A549 (cell line): ENCODE measurements at regions not wholly inside any gene's neighbourhood (a gene's known extent, or its start where the extent isn't known, plus 50 kb on each side); places are given as distances from the start of the nearest gene placed in this dataset.
A peak's percentile ranks its signal among the peaks of the same experiment; 100 is the strongest.

Experiments
- ATAC-seq, 2 experiments: fragments of 200-7000 bp in 1 of 2; fragments of >200 bp in 1 of 2; cut with Nextera tagmentation in 1 of 2; cut with Tn5 transposase in 1 of 2; 3 replicates each; pipeline versions ENCODE4 v1.8.0 to v1.9.1; 2018 to 2020; ENCODE audit warnings: mild to moderate bottlenecking in 1 of 2, moderate library complexity in 1 of 2
- CTCF ChIA-PET: fragments of 300-600 bp; sonication (Branson Sonifier 250); formaldehyde crosslinking; extraction: SDS; loops from one replicate; lab custom pipeline; 2021; ENCODE audit warnings: antibody characterized with exemption, inconsistent platforms; lab: Yijun Ruan, JAX
- POLR2A ChIA-PET: fragments of 350-600 bp; formaldehyde crosslinking; extraction: SDS; loops from one replicate; lab custom pipeline; 2021; ENCODE audit warnings: antibody characterized with exemption, inconsistent platforms; lab: Yijun Ruan, JAX
- DNase-seq, 2 experiments: peaks; one replicate each; pipeline versions ENCODE4 v3.0.0 to v3.0.0-alpha.2; 2011 to 2016; ENCODE audit warnings: low read depth in 1 of 2, low spot score in 1 of 2
- FAIRE-seq: peaks from 2 replicates; lab custom pipeline; 2011; peaks lifted over from hg19 to GRCh38; lab: Jason Lieb, UNC
- H3K27ac ChIP-seq, 2 experiments: fragments of >200 bp; sonication (Bioruptor Twin); formaldehyde crosslinking; 3 replicates each; pipeline ENCODE4 v1.5.1; 2016 to 2017
- H3K4me1 ChIP-seq: fragments of >200 bp; sonication (Bioruptor Twin); formaldehyde crosslinking; 3 replicates; pipeline ENCODE4 v1.6.1; 2016
- H3K4me2 ChIP-seq: fragments of >200 bp; sonication (Bioruptor Twin); formaldehyde crosslinking; 3 replicates; pipeline ENCODE4 v1.6.1; 2016
- H3K4me3 ChIP-seq: fragments of >200 bp; sonication (Bioruptor Twin); formaldehyde crosslinking; 3 replicates; pipeline ENCODE4 v1.5.1; 2016
- H3K9me3 ChIP-seq: fragments of >200 bp; sonication (Bioruptor Twin); formaldehyde crosslinking; 3 replicates; pipeline ENCODE4 v1.6.1; 2016
- CBX8 ChIP-seq: fragments of 200-600 bp; sonication (generic); IDR thresholded peaks from 2 replicates; pipeline ENCODE4 v1.6.1; 2016
- CEBPB ChIP-seq, 2 experiments: fragments of >200 bp in 1 of 2; sonication (Bioruptor Twin) in 1 of 2; formaldehyde crosslinking in 1 of 2; IDR thresholded peaks; 2 replicates each; pipeline ENCODE4 v1.6.1; 2012 to 2016
- FOSB ChIP-seq: fragments of 250-450 bp; sonication (Bioruptor Pico); IDR thresholded peaks from 2 replicates; pipeline ENCODE4 v1.5.0; 2020; ENCODE audit warnings: mild to moderate bottlenecking, moderate library complexity
- GATA3 ChIP-seq: IDR thresholded peaks from 2 replicates; pipeline ENCODE4 v1.6.1; 2012; ENCODE audit warnings: borderline replicate concordance
- HOXA7 ChIP-seq: fragments of 250-450 bp; sonication (Bioruptor Pico); IDR thresholded peaks from 2 replicates; pipeline ENCODE4 v1.5.0; 2020; ENCODE audit warnings: mild to moderate bottlenecking, moderate library complexity
- HOXB5 ChIP-seq: fragments of 250-450 bp; sonication (Bioruptor Pico); IDR thresholded peaks from 2 replicates; pipeline ENCODE4 v1.5.0; 2020; ENCODE audit warnings: mild to moderate bottlenecking, moderate library complexity
- JUN ChIP-seq, 2 experiments: fragments of >200 bp; sonication (Bioruptor Twin); formaldehyde crosslinking; IDR thresholded peaks; 2 replicates in 1 of 2; 3 replicates in 1 of 2; pipeline ENCODE4 v1.6.1; 2016 to 2017
- KDM5A ChIP-seq: fragments of 200-600 bp; sonication (generic); IDR thresholded peaks from 2 replicates; pipeline ENCODE4 v1.6.1; 2016; ENCODE audit warnings: antibody characterized with exemption, mild to moderate bottlenecking
- MAZ ChIP-seq: fragments of 150-350 bp; IDR thresholded peaks from 2 replicates; pipeline ENCODE4 v1.6.1; 2014; ENCODE audit warnings: antibody characterized with exemption, low read depth, low read length, borderline replicate concordance
- PHF8 ChIP-seq: fragments of 200-600 bp; sonication (generic); IDR thresholded peaks from 2 replicates; pipeline ENCODE4 v1.6.1; 2016; ENCODE audit warnings: low read depth, mild to moderate bottlenecking, antibody characterized with exemption, moderate library complexity, borderline replicate concordance
- RAD21 ChIP-seq, 2 experiments: fragments of >200 bp in 1 of 2; sonication (Bioruptor Twin) in 1 of 2; formaldehyde crosslinking in 1 of 2; IDR thresholded peaks in 1 of 2; conservative IDR thresholded peaks in 1 of 2; 2 replicates in 1 of 2; 3 replicates in 1 of 2; pipeline ENCODE4 v1.6.1; 2012 to 2018; ENCODE audit warnings: inconsistent platforms in 1 of 2
- RARB ChIP-seq: fragments of 250-450 bp; sonication (Bioruptor Pico); IDR thresholded peaks from 2 replicates; pipeline ENCODE4 v1.8.0; 2021; ENCODE audit warnings: mild to moderate bottlenecking, moderate library complexity
- SMC3 ChIP-seq: fragments of >200 bp; sonication (Bioruptor Twin); formaldehyde crosslinking; IDR thresholded peaks from 3 replicates; pipeline ENCODE4 v1.6.1; 2018; ENCODE audit warnings: inconsistent platforms
- ZNF302 ChIP-seq: fragments of 250-450 bp; sonication (Bioruptor Pico); IDR thresholded peaks from 2 replicates; pipeline ENCODE4 v1.9.0; 2021; ENCODE audit warnings: inconsistent platforms, mild to moderate bottlenecking, moderate library complexity
- ZSCAN20 ChIP-seq: fragments of 250-450 bp; sonication (Bioruptor Pico); IDR thresholded peaks from 2 replicates; pipeline ENCODE4 v1.8.0; 2022; ENCODE audit warnings: mild to moderate bottlenecking, moderate library complexity
- WGBS: methylation state at CpG from one replicate; pipeline ENCODE4 v1.1.6; 2017; ENCODE audit errors: missing lambda C conversion rate; 5-methylcytosine and 5-hydroxymethylcytosine counted together
- TF ChIP-seq, protein P1 (sequence below): fragments of 250-450 bp; sonication (Bioruptor Pico); IDR thresholded peaks from 2 replicates; pipeline ENCODE4 v1.5.0; 2020; ENCODE audit warnings: low read depth, mild to moderate bottlenecking, moderate library complexity
- TF ChIP-seq, protein P2 (sequence below): IDR thresholded peaks from 2 replicates; pipeline ENCODE4 v1.6.1; 2012; ENCODE audit warnings: low read depth, borderline replicate concordance
- TF ChIP-seq, protein P3 (sequence below): IDR thresholded peaks from 2 replicates; pipeline ENCODE4 v1.6.1; 2012
- TF ChIP-seq, protein P4 (sequence below): fragments of 250-450 bp; sonication (Bioruptor Pico); IDR thresholded peaks from 2 replicates; pipeline ENCODE4 v1.5.0; 2021; ENCODE audit warnings: mild to moderate bottlenecking, moderate library complexity, borderline replicate concordance
- TF ChIP-seq, protein P5 (sequence below): IDR thresholded peaks from 2 replicates; pipeline ENCODE4 v1.6.1; 2012
- TF ChIP-seq, protein P6 (sequence below): fragments of 450-650 bp; IDR thresholded peaks from 2 replicates; pipeline ENCODE4 v1.6.1; 2014; ENCODE audit warnings: antibody characterized with exemption
- TF ChIP-seq, protein P7 (sequence below): fragments of >200 bp; sonication (Bioruptor Twin); formaldehyde crosslinking; IDR thresholded peaks from 3 replicates; pipeline ENCODE4 v1.6.1; 2016

DNA sequence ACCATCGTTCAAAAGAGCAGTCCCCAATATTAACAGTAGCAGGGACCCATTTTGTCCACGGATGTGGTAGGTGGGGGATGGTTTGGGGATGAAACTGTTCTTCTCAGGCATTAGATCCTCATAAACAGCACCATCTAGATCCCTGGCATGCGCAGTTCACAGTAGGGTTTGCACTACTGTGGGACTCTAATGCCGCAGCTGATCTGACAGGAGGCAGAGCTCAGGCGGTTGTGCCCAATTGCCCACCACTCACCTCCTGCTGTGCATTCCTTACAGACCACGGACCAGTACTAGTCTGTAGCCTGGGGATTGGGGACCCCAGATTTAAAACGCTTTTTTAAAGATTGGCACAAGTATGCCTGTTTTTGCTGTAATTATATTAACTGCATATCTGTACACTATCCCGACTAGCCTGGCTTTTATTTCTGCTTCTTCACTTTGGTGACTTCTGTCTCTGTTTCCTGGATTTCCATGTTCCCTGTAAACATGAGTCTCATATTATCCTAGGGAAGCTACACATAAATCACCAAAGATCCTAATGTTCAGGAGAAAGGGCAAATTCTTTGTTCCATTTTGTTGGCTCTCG lies 163.3 kb upstream of the AKR1E2 start:
- TF ChIP-seq HOXA7: 0 out of 2 replicates have a peak, but pooled peaks have one; percentile 22
- TF ChIP-seq, protein P1, sequence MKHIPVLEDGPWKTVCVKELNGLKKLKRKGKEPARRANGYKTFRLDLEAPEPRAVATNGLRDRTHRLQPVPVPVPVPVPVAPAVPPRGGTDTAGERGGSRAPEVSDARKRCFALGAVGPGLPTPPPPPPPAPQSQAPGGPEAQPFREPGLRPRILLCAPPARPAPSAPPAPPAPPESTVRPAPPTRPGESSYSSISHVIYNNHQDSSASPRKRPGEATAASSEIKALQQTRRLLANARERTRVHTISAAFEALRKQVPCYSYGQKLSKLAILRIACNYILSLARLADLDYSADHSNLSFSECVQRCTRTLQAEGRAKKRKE (CRISPR knock-in tag): no peak
- TF ChIP-seq, protein P2, sequence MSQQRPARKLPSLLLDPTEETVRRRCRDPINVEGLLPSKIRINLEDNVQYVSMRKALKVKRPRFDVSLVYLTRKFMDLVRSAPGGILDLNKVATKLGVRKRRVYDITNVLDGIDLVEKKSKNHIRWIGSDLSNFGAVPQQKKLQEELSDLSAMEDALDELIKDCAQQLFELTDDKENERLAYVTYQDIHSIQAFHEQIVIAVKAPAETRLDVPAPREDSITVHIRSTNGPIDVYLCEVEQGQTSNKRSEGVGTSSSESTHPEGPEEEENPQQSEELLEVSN: 0 out of 2 replicates have a peak, but pooled peaks have one; percentile 20
- 0 out of 2 replicates have a peak, but pooled peaks have one; percentile 59 for TF ChIP-seq FOSB
- TF ChIP-seq MAZ: no peak
- TF ChIP-seq, all 56 proteins: peak for 3
- no peaks in the 10 kb centered on the region for H3K9me3 ChIP-seq
- CTCF ChIA-PET: interaction anchor here (0.8 to 1.9 kb wide), 4 partner anchors 10 to 1420 kb away, joined by 3 to 5 read pairs (median 4); no protein-coding TSS in a partner anchor
- peak overlapping the region; percentile 12 for H3K4me3 ChIP-seq
- 2% methylated on average over 9 of the region's 9 CpGs for WGBS
- no peak for FAIRE-seq
- POLR2A ChIA-PET: interaction anchor here (1.3 to 1.9 kb wide), 3 partner anchors 10 to 877 kb away, joined by 7 to 9 read pairs (median 8); partner anchors contain the start of gene KLF6
- H3K4me1 ChIP-seq: peaks cover 56% of the 10 kb centered on the region
- H3K27ac ChIP-seq: peak overlapping the region; percentile 92 to 93
- ATAC-seq: peak; percentile 71 to 81
- H3K4me2 ChIP-seq: peak overlapping the region; percentile 75
- peak; percentile 41 to 80 for DNase-seq

DNA sequence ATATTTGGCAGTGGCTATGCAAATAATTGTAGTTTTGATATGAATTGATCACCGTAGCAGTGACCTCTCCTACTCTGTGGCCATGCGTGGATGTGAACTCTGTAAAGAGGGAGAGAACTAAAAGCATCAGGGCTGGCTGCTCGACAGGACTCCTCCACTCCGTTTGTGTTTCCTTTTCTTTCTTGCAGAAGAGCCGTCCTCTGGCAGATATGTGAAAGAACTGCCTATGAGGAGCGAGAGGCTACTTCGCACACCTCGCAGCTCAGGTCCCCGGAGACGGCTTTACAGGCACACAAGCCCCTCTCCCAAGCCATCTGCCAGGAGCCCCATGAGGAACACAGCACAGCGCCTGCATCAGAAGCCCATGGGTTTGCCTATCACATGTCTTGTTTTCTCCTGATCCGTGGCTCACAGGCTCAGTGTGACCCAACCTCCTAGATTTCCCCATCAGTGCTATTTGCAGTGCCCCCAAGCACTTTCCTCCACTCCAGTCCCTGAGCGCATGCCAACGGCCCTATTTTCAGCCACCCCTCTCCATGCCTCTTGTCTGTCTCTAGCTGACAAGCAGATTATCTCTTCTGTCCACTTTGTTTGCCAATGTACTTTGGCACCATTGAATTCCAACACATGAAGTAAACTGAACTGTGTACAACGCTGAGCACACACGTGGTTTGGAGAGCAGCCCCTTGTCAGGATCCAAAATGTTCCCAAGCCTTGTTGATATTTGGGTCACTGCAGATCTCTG lies 164.3 kb upstream of the AKR1E2 start:
- TF ChIP-seq, protein P3, sequence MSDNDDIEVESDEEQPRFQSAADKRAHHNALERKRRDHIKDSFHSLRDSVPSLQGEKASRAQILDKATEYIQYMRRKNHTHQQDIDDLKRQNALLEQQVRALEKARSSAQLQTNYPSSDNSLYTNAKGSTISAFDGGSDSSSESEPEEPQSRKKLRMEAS: peak; percentile 32; the same call in 1 of the 2 replicates
- TF ChIP-seq, protein P2: no peak
- TF ChIP-seq, protein P4, sequence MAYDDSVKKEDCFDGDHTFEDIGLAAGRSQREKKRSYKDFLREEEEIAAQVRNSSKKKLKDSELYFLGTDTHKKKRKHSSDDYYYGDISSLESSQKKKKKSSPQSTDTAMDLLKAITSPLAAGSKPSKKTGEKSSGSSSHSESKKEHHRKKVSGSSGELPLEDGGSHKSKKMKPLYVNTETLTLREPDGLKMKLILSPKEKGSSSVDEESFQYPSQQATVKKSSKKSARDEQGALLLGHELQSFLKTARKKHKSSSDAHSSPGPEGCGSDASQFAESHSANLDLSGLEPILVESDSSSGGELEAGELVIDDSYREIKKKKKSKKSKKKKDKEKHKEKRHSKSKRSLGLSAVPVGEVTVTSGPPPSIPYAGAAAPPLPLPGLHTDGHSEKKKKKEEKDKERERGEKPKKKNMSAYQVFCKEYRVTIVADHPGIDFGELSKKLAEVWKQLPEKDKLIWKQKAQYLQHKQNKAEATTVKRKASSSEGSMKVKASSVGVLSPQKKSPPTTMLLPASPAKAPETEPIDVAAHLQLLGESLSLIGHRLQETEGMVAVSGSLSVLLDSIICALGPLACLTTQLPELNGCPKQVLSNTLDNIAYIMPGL: no peak
- TF ChIP-seq RAD21 (conservative IDR thresholded peaks at IDR 0.05 in 1 of 2, IDR thresholded peaks at IDR 0.05 in 1 of 2) (no peak), ZNF302 (CRISPR knock-in tag) (0 out of 2 replicates have a peak, but pooled peaks have one; percentile 59), PHF8 (no peak), HOXB5 (peak; percentile 19; the same call in 1 of the 2 replicates), SMC3 (no peak), CBX8 (no peak)
- ChIA-PET CTCF (interaction anchor here (1.6 to 2.3 kb wide), 2 partner anchors 105 to 109 kb away, joined by 6 read pairs; no protein-coding TSS in a partner anchor), POLR2A (no interaction called here)
- no peak for FAIRE-seq
- ATAC-seq: no peak
- Histone ChIP-seq H3K4me1 (peaks cover 66% of the 10 kb centered on the region), H3K27ac (peak overlapping the region; percentile 92 to 93), H3K4me2 (peak overlapping the region; percentile 75), H3K4me3 (no peak overlapping the region), H3K9me3 (no peaks in the 10 kb centered on the region)
- DNase-seq: no peak
- 79% methylated on average over 16 of the region's 16 CpGs for WGBS

DNA sequence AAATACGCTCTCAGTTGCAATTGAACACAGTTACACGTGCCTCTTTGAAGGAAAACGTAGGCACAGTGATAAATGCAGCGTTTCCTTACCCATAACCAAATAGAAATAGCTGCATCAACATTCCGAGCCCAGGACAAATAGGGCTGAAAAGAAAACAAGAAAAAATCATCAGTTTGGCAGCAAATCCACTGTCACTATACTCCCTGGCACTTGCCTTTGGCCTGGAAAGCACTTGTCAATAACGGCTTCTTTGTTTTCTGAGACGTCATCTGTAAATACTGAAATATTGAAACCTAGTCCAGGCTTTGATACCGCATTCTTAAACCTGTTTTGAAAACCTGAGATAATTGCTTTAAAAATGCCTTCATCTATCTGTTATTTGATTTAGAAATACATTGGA lies 167.2 kb upstream of the AKR1E2 start:
- Histone ChIP-seq H3K4me2 (no peak overlapping the region), H3K9me3 (no peaks in the 10 kb centered on the region), H3K4me3 (no peak overlapping the region), H3K4me1 (peaks cover 43% of the 10 kb centered on the region), H3K27ac (peak overlapping the region; percentile 53 to 60; a peak in 3 of 6 replicates)
- 60% methylated on average over 8 of the region's 8 CpGs for WGBS
- DNase-seq (no peak), FAIRE-seq (no peak), ATAC-seq (no peak)
- CTCF ChIA-PET: interaction anchor here (0.6 to 4.0 kb wide), 7 partner anchors 106 to 1462 kb away, joined by 3 to 23 read pairs (median 4); no protein-coding TSS in a partner anchor
- POLR2A ChIA-PET: interaction anchor here (1.8 kb wide), 1 partner anchor 874 kb away, joined by 7 read pairs; the partner anchor contains the start of gene KLF6
- TF ChIP-seq RAD21 (conservative IDR thresholded peaks at IDR 0.05 in 1 of 2, IDR thresholded peaks at IDR 0.05 in 1 of 2) (no peak), HOXB5 (no peak), ZSCAN20 (CRISPR knock-in tag) (no peak), RARB (CRISPR knock-in tag) (no peak), CEBPB (IDR thresholded peaks at IDR 0.05) (no peak), KDM5A (no peak), PHF8 (no peak), JUN (IDR thresholded peaks at IDR 0.05) (no peak), GATA3 (no peak)
- TF ChIP-seq, protein P5, sequence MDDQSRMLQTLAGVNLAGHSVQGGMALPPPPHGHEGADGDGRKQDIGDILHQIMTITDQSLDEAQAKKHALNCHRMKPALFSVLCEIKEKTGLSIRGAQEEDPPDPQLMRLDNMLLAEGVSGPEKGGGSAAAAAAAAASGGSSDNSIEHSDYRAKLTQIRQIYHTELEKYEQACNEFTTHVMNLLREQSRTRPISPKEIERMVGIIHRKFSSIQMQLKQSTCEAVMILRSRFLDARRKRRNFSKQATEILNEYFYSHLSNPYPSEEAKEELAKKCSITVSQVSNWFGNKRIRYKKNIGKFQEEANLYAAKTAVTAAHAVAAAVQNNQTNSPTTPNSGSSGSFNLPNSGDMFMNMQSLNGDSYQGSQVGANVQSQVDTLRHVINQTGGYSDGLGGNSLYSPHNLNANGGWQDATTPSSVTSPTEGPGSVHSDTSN: no peak
- TF ChIP-seq, protein P6, sequence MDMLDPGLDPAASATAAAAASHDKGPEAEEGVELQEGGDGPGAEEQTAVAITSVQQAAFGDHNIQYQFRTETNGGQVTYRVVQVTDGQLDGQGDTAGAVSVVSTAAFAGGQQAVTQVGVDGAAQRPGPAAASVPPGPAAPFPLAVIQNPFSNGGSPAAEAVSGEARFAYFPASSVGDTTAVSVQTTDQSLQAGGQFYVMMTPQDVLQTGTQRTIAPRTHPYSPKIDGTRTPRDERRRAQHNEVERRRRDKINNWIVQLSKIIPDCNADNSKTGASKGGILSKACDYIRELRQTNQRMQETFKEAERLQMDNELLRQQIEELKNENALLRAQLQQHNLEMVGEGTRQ: no peak
- TF ChIP-seq, protein P7, sequence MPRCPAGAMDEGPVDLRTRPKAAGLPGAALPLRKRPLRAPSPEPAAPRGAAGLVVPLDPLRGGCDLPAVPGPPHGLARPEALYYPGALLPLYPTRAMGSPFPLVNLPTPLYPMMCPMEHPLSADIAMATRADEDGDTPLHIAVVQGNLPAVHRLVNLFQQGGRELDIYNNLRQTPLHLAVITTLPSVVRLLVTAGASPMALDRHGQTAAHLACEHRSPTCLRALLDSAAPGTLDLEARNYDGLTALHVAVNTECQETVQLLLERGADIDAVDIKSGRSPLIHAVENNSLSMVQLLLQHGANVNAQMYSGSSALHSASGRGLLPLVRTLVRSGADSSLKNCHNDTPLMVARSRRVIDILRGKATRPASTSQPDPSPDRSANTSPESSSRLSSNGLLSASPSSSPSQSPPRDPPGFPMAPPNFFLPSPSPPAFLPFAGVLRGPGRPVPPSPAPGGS: no peak
